ENCODE measurements at regions not wholly inside any gene's neighbourhood (a gene's known extent, or its start where the extent isn't known, plus 50 kb on each side); places are given as distances from the start of the nearest gene placed in this dataset.

- intact Hi-C loops (cut with micrococcal nuclease) = no loop called here
Measured at GRCh38 chr22:34972191-34972897, 93.6 kb upstream of the ISX start.

- intact Hi-C loops (cut with micrococcal nuclease) = no loop called here
Measured at GRCh38 chr22:34973016-34973415, 92.9 kb upstream of the ISX start.

GRCh38 chr22:34973926-34974325 is 92.0 kb upstream of the ISX start:
- intact Hi-C loops (cut with micrococcal nuclease) = no loop called here

GRCh38 chr22:34975721-34976120 is 90.2 kb upstream of the ISX start:
- intact Hi-C loops (cut with micrococcal nuclease) = no loop called here

GRCh38 chr22:34976474-34976873 is 89.5 kb upstream of the ISX start:
- intact Hi-C loops (cut with micrococcal nuclease) = no loop called here

- intact Hi-C loops (cut with micrococcal nuclease) = no loop called here
Measured at GRCh38 chr22:34976886-34977285, 89.1 kb upstream of the ISX start.

GRCh38 chr22:34986523-34986922 is 79.4 kb upstream of the ISX start:
- intact Hi-C loops (cut with micrococcal nuclease) = no loop called here

GRCh38 chr22:34992672-34993071 is 73.3 kb upstream of the ISX start:
- intact Hi-C loops (cut with micrococcal nuclease) = no loop called here

- intact Hi-C loops (cut with micrococcal nuclease) = no loop called here
Measured at GRCh38 chr22:34993548-34993947, 72.4 kb upstream of the ISX start.

- intact Hi-C loops (cut with micrococcal nuclease) = no loop called here
Measured at GRCh38 chr22:34997633-34998299, 68.2 kb upstream of the ISX start.

GRCh38 chr22:34998921-34999320 is 67.0 kb upstream of the ISX start:
- intact Hi-C loops (cut with micrococcal nuclease) = no loop called here

GRCh38 chr22:35008213-35008612 is 57.7 kb upstream of the ISX start:
- intact Hi-C loops (cut with micrococcal nuclease) = no loop called here

- intact Hi-C loops (cut with micrococcal nuclease) = no loop called here
Measured at GRCh38 chr22:35010543-35010942, 55.4 kb upstream of the ISX start.

GRCh38 chr22:35014812-35015211 is 51.1 kb upstream of the ISX start:
- intact Hi-C loops (cut with micrococcal nuclease) = no loop called here

All from T-helper 2 cell treated with Interferon-gamma antibody and Interleukin-4, amounts not matched to agents 100 ng/mL and 5 ng/mL, for 36 hours (primary cell).